Loucy (cell line): ENCODE measurements at regions not wholly inside any gene's neighbourhood (a gene's known extent, or its start where the extent isn't known, plus 50 kb on each side); places are given as distances from the start of the nearest gene placed in this dataset.

Experiments
- H2AFZ ChIP-seq: fragments of 200-600 bp; sonication (generic); 2 replicates; pipeline ENCODE4 v1.6.0; 2016; ENCODE audit warnings: antibody characterized with exemption, mild to moderate bottlenecking, low read length, moderate library complexity
- H3F3A ChIP-seq: fragments of 200-600 bp; 2 replicates; pipeline ENCODE4 v1.6.0; 2016; ENCODE audit warnings: antibody characterized with exemption, low read depth, mild to moderate bottlenecking
- H3K27me3 ChIP-seq: fragments of 200-600 bp; sonication (generic); 2 replicates; pipeline ENCODE4 v1.6.1; 2014; ENCODE audit warnings: low read length, mild to moderate bottlenecking; ENCODE audit not compliant: insufficient read depth, poor library complexity, severe bottlenecking
- H3K36me3 ChIP-seq: fragments of 200-600 bp; sonication (generic); 2 replicates; pipeline ENCODE4 v1.6.1; 2016; ENCODE audit warnings: low read length; ENCODE audit not compliant: insufficient read depth
- H3K4me1 ChIP-seq: fragments of 200-600 bp; sonication (generic); 2 replicates; pipeline ENCODE4 v1.5.1; 2014; ENCODE audit warnings: low read length, mild to moderate bottlenecking; ENCODE audit not compliant: insufficient read depth, poor library complexity, severe bottlenecking
- H3K4me2 ChIP-seq: fragments of 200-600 bp; sonication (generic); 2 replicates; pipeline ENCODE4 v1.6.0; 2014; ENCODE audit warnings: antibody characterized with exemption, low read length, low read depth, mild to moderate bottlenecking; ENCODE audit not compliant: poor library complexity, severe bottlenecking
- H3K4me3 ChIP-seq: fragments of 200-600 bp; sonication (generic); 2 replicates; pipeline ENCODE4 v1.5.1; 2014; ENCODE audit warnings: low read length, mild to moderate bottlenecking, mixed read lengths; ENCODE audit not compliant: poor library complexity, severe bottlenecking
- H3K79me2 ChIP-seq: fragments of 200-600 bp; sonication (generic); 2 replicates; pipeline ENCODE4 v1.6.1; 2014; ENCODE audit warnings: low read length; ENCODE audit not compliant: insufficient read depth
- H3K9ac ChIP-seq: fragments of 200-600 bp; sonication (generic); 2 replicates; pipeline ENCODE4 v1.6.0; 2014; ENCODE audit warnings: mild to moderate bottlenecking, low read depth, low read length, moderate library complexity; ENCODE audit not compliant: poor library complexity, severe bottlenecking
- H3K9me2 ChIP-seq: fragments of 200-600 bp; sonication (generic); replicated peaks from 2 replicates; pipeline ENCODE4 v1.6.1; 2016; ENCODE audit warnings: low read depth, low read length, mixed read lengths
- H3K9me3 ChIP-seq: fragments of 200-600 bp; sonication (generic); 2 replicates; pipeline ENCODE4 v1.6.1; 2014; ENCODE audit warnings: mild to moderate bottlenecking, antibody characterized with exemption, low read length, low read depth; ENCODE audit not compliant: insufficient read depth
- H4K20me1 ChIP-seq: fragments of 200-600 bp; sonication (generic); 2 replicates; pipeline ENCODE4 v1.6.0; 2014; ENCODE audit warnings: antibody characterized with exemption, low read length, mild to moderate bottlenecking; ENCODE audit not compliant: insufficient read depth, poor library complexity, severe bottlenecking
- CTCF ChIP-seq: fragments of 200-600 bp; sonication (generic); conservative IDR thresholded peaks from 2 replicates; pipeline ENCODE4 v1.5.1; 2014; ENCODE audit warnings: mild to moderate bottlenecking, antibody characterized with exemption, low read length
- EZH2phosphoT487 ChIP-seq: fragments of 200-600 bp; IDR thresholded peaks from 2 replicates; pipeline ENCODE4 v1.6.1; 2018; ENCODE audit warnings: antibody characterized with exemption, mild to moderate bottlenecking, moderate library complexity, borderline replicate concordance

GRCh38 chrX:121298499-121298898 is 251.1 kb downstream of the GLUD2 start:
- Histone ChIP-seq H3K27me3 (no peaks in the 10 kb centered on the region), H3F3A (no peaks in the 10 kb centered on the region), H3K4me1 (no peaks in the 10 kb centered on the region), H3K4me3 (no peak overlapping the region), H3K4me2 (no peak overlapping the region), H4K20me1 (no peaks in the 10 kb centered on the region), H3K79me2 (no peaks in the 10 kb centered on the region), H3K9me3 (no peaks in the 10 kb centered on the region), H3K9me2 (no peaks in the 10 kb centered on the region), H2AFZ (no peak overlapping the region), H3K36me3 (no peaks in the 10 kb centered on the region), H3K9ac (no peak overlapping the region)
- TF ChIP-seq EZH2phosphoT487 = no peak
- TF ChIP-seq CTCF = no peak

GRCh38 chrX:121301356-121301755 is 253.9 kb downstream of the GLUD2 start:
- no peaks in the 10 kb centered on the region for H3K9me3 ChIP-seq
- H3K79me2 ChIP-seq = no peaks in the 10 kb centered on the region
- H3K9ac ChIP-seq = no peak overlapping the region
- no peak overlapping the region for H2AFZ ChIP-seq
- H3K27me3 ChIP-seq = no peaks in the 10 kb centered on the region
- H3K4me3 ChIP-seq = no peak overlapping the region
- no peaks in the 10 kb centered on the region for H3K4me1 ChIP-seq
- no peak overlapping the region for H3K4me2 ChIP-seq
- TF ChIP-seq EZH2phosphoT487 (no peak), CTCF (no peak)
- H3K36me3 ChIP-seq = no peaks in the 10 kb centered on the region
- H3F3A ChIP-seq = no peaks in the 10 kb centered on the region
- no peaks in the 10 kb centered on the region for H3K9me2 ChIP-seq
- H4K20me1 ChIP-seq = no peaks in the 10 kb centered on the region

- H2AFZ ChIP-seq = no peak overlapping the region
- no peaks in the 10 kb centered on the region for H3K4me1 ChIP-seq
- H3K9ac ChIP-seq = no peak overlapping the region
- H3F3A ChIP-seq = no peaks in the 10 kb centered on the region
- H3K27me3 ChIP-seq = no peaks in the 10 kb centered on the region
- H3K4me3 ChIP-seq = no peak overlapping the region
- H3K9me3 ChIP-seq = no peaks in the 10 kb centered on the region
- no peak for TF ChIP-seq EZH2phosphoT487
- no peak for TF ChIP-seq CTCF
- H3K9me2 ChIP-seq = no peaks in the 10 kb centered on the region
- H3K79me2 ChIP-seq = no peaks in the 10 kb centered on the region
- H4K20me1 ChIP-seq = no peaks in the 10 kb centered on the region
- no peak overlapping the region for H3K4me2 ChIP-seq
- no peaks in the 10 kb centered on the region for H3K36me3 ChIP-seq
These were observed 254.4 kb downstream of the GLUD2 start for GRCh38 chrX:121301822-121302221.
